CD4-positive, alpha-beta T cell (primary cell): ENCODE measurements at regions not wholly inside any gene's neighbourhood (a gene's known extent, or its start where the extent isn't known, plus 50 kb on each side); places are given as distances from the start of the nearest gene placed in this dataset.

Source experiments
- ATAC-seq: fragments of 200-7000 bp; cut with Tn5 transposase; one replicate; pipeline ENCODE4 v1.10.0; 2022; ENCODE audit warnings: mild to moderate bottlenecking; ENCODE audit not compliant: poor library complexity
- CTCF ChIA-PET: fragments of 350-600 bp; sonication (Branson Sonifier 250); formaldehyde crosslinking; loops from one replicate; lab custom pipeline; 2021; ENCODE audit warnings: antibody characterized with exemption, inconsistent platforms; lab: Charles Lee
- POLR2A ChIA-PET: fragments of 350-600 bp; sonication (Branson Sonifier 250); formaldehyde crosslinking; loops from one replicate; lab custom pipeline; 2021; ENCODE audit warnings: antibody characterized with exemption, inconsistent platforms; lab: Charles Lee
- DNase-seq, 14 experiments: peaks; one replicate each; pipeline ENCODE4 v3.0.0-alpha.2; 2013 to 2020; ENCODE audit warnings: mixed read lengths in 2 of 14
- H3K27ac ChIP-seq, 2 donors: one replicate each; pipeline versions ENCODE4 v1.5.1 to v1.7.0; 2013; ENCODE audit warnings: low read length in 2 of 2, low read depth in 1 of 2, mild to moderate bottlenecking in 1 of 2
- H3K27me3 ChIP-seq, 2 experiments: 1 replicate in 1 of 2; 2 replicates in 1 of 2; pipeline versions ENCODE4 v1.6.1 to v1.7.0; 2013; ENCODE audit warnings: low read length in 2 of 2, control low read depth in 1 of 2, mild to moderate bottlenecking in 1 of 2, moderate library complexity in 1 of 2; ENCODE audit not compliant: insufficient read depth in 2 of 2, control insufficient read depth in 1 of 2
- H3K36me3 ChIP-seq: one replicate; pipeline ENCODE4 v1.6.1; 2013; ENCODE audit warnings: low read length, control low read depth; ENCODE audit not compliant: insufficient read depth
- H3K4me1 ChIP-seq: one replicate; pipeline ENCODE4 v1.6.1; 2013; ENCODE audit warnings: low read length, control low read depth; ENCODE audit not compliant: insufficient read depth
- H3K4me3 ChIP-seq: one replicate; pipeline ENCODE4 v1.5.1; 2013; ENCODE audit warnings: mild to moderate bottlenecking, low read length, moderate library complexity
- H3K9me3 ChIP-seq, 2 experiments: 1 replicate in 1 of 2; 2 replicates in 1 of 2; pipeline versions ENCODE4 v1.6.1 to v1.7.0; 2013; ENCODE audit warnings: low read length in 2 of 2, mild to moderate bottlenecking in 2 of 2, control low read depth in 1 of 2, moderate library complexity in 1 of 2; ENCODE audit not compliant: control insufficient read depth in 1 of 2, insufficient read depth in 1 of 2
- H3K27ac Mint-ChIP-seq: one replicate; pipeline ENCODE4 v1.8.0; 2020; ENCODE audit warnings: mixed read lengths
- H3K27me3 Mint-ChIP-seq: one replicate; pipeline ENCODE4 v1.8.0; 2021; ENCODE audit warnings: mixed read lengths
- H3K36me3 Mint-ChIP-seq: one replicate; pipeline ENCODE4 v1.8.0; 2021; ENCODE audit warnings: low read depth, mixed read lengths
- H3K4me1 Mint-ChIP-seq: one replicate; pipeline ENCODE4 v1.8.0; 2021; ENCODE audit warnings: low read depth, mixed read lengths
- H3K4me3 Mint-ChIP-seq: one replicate; pipeline ENCODE4 v1.8.0; 2020; ENCODE audit warnings: mild to moderate bottlenecking, mixed read lengths
- H3K9me3 Mint-ChIP-seq: one replicate; pipeline ENCODE4 v1.8.0; 2020; ENCODE audit warnings: mixed read lengths
- CTCF ChIP-seq: fragments of 200-600 bp; IDR thresholded peaks from one replicate; pipeline ENCODE4 v1.8.0; 2022; ENCODE audit warnings: antibody characterized with exemption, mild to moderate bottlenecking
- intact Hi-C, 2 experiments: fragments of 100-400 bp; cut with DNase I in 1 of 2; cut with micrococcal nuclease in 1 of 2; formaldehyde crosslinking; loops; one replicate each; pipeline versions ENCODE4 v1.15.1 to v1.9.0; 2023 to 2025; cut with DNase I, micrococcal nuclease

- no peak for TF ChIP-seq CTCF
- no peaks in the 10 kb centered on the region for H3K4me1 Mint-ChIP-seq
- H3K27ac Mint-ChIP-seq, result no peak overlapping the region
- ChIA-PET CTCF (no interaction called here), POLR2A (no interaction called here)
- H3K36me3 Mint-ChIP-seq, result peaks cover 5% of the 10 kb centered on the region
- H3K4me3 Mint-ChIP-seq, result no peak overlapping the region
- ATAC-seq (no peak), DNase-seq (no peak)
- intact Hi-C loops, result no loop called here
- Histone ChIP-seq H3K9me3 (peaks cover 6 to 15% of the 10 kb centered on the region in 2 experiments), H3K4me3 (no peak overlapping the region), H3K27me3 (no peaks in the 10 kb centered on the region), H3K27ac (no peak overlapping the region), H3K36me3 (no peaks in the 10 kb centered on the region), H3K4me1 (no peaks in the 10 kb centered on the region)
- H3K9me3 Mint-ChIP-seq, result peaks cover 4% of the 10 kb centered on the region
- H3K27me3 Mint-ChIP-seq, result no peaks in the 10 kb centered on the region
Observed at GRCh38 chr12:67843257-67843656, 146.0 kb upstream of the IFNG-AS1 start.

- ChIA-PET CTCF (no interaction called here), POLR2A (no interaction called here)
- Histone ChIP-seq H3K4me3 (no peak overlapping the region), H3K27me3 (no peaks in the 10 kb centered on the region), H3K9me3 (peaks cover 0 to 10% of the 10 kb centered on the region in 2 experiments), H3K36me3 (no peaks in the 10 kb centered on the region), H3K27ac (no peak overlapping the region), H3K4me1 (no peaks in the 10 kb centered on the region)
- ATAC-seq, result no peak
- no peaks in the 10 kb centered on the region for H3K9me3 Mint-ChIP-seq
- intact Hi-C loops, result no loop called here
- H3K4me1 Mint-ChIP-seq, result no peaks in the 10 kb centered on the region
- TF ChIP-seq CTCF, result no peak
- no peaks in the 10 kb centered on the region for H3K36me3 Mint-ChIP-seq
- no peak for DNase-seq
- no peak overlapping the region for H3K27ac Mint-ChIP-seq
- H3K4me3 Mint-ChIP-seq, result no peak overlapping the region
- H3K27me3 Mint-ChIP-seq, result no peaks in the 10 kb centered on the region
Observed at GRCh38 chr12:67852701-67853100, 136.5 kb upstream of the IFNG-AS1 start.

- Histone ChIP-seq H3K27me3 (no peaks in the 10 kb centered on the region), H3K27ac (no peak overlapping the region), H3K9me3 (peaks cover 0 to 10% of the 10 kb centered on the region in 2 experiments), H3K36me3 (no peaks in the 10 kb centered on the region), H3K4me3 (no peak overlapping the region), H3K4me1 (no peaks in the 10 kb centered on the region)
- H3K36me3 Mint-ChIP-seq, result no peaks in the 10 kb centered on the region
- intact Hi-C loops, result no loop called here
- ATAC-seq, result no peak
- DNase-seq, result no peak
- POLR2A ChIA-PET, result no interaction called here
- no peaks in the 10 kb centered on the region for H3K27me3 Mint-ChIP-seq
- no peak overlapping the region for H3K4me3 Mint-ChIP-seq
- no peaks in the 10 kb centered on the region for H3K9me3 Mint-ChIP-seq
- TF ChIP-seq CTCF, result no peak
- CTCF ChIA-PET, result no interaction called here
- no peak overlapping the region for H3K27ac Mint-ChIP-seq
- no peaks in the 10 kb centered on the region for H3K4me1 Mint-ChIP-seq
Observed at GRCh38 chr12:67853204-67853603, 136.0 kb upstream of the IFNG-AS1 start.
